Hepatocyte (in vitro differentiated cells): ENCODE measurements at regions not wholly inside any gene's neighbourhood (a gene's known extent, or its start where the extent isn't known, plus 50 kb on each side); places are given as distances from the start of the nearest gene placed in this dataset.

ENCODE experiments used
- EZH2 ChIP-seq: fragments of 200-600 bp; sonication (generic); IDR thresholded peaks from 2 replicates; pipeline ENCODE4 v1.6.1; 2016; ENCODE audit warnings: antibody characterized with exemption, mild to moderate bottlenecking, borderline replicate concordance
- TF ChIP-seq, protein P1 (sequence below): fragments of 200-600 bp; sonication (generic); IDR thresholded peaks from 2 replicates; pipeline ENCODE4 v1.5.1; 2016; ENCODE audit warnings: antibody characterized with exemption, mild to moderate bottlenecking; ENCODE audit not compliant: poor library complexity

DNA sequence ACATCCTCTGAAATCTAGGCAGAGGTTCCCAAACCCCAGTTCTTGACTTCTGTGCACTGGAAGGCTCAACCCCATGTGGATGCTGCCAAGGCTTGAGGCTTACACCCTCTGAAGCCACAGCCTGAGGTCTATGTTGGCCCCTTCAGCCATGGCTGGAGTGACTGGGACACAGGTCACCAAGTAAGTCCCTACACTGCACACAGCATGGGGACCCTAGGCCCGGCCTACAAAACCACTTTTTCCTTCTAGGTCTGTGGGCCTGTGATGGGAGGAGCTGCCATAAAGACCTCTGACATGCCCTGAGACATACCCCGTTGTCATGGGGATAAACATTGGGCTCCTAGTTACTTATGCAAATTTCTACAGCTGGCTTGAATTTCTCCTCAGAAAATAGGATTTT, 418.8 kb upstream of the CCNH start:
- TF ChIP-seq, protein P1, sequence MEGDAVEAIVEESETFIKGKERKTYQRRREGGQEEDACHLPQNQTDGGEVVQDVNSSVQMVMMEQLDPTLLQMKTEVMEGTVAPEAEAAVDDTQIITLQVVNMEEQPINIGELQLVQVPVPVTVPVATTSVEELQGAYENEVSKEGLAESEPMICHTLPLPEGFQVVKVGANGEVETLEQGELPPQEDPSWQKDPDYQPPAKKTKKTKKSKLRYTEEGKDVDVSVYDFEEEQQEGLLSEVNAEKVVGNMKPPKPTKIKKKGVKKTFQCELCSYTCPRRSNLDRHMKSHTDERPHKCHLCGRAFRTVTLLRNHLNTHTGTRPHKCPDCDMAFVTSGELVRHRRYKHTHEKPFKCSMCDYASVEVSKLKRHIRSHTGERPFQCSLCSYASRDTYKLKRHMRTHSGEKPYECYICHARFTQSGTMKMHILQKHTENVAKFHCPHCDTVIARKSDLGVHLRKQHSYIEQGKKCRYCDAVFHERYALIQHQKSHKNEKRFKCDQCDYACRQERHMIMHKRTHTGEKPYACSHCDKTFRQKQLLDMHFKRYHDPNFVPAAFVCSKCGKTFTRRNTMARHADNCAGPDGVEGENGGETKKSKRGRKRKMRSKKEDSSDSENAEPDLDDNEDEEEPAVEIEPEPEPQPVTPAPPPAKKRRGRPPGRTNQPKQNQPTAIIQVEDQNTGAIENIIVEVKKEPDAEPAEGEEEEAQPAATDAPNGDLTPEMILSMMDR = no peak
- no peak for TF ChIP-seq EZH2
